ENCODE measurements at regions not wholly inside any gene's neighbourhood (a gene's known extent, or its start where the extent isn't known, plus 50 kb on each side); places are given as distances from the start of the nearest gene placed in this dataset.
A peak's percentile ranks its signal among the peaks of the same experiment; 100 is the strongest.

GRCh38 chr2:105455488-105456003 lies 56.7 kb upstream of the FHL2 start:
- Histone ChIP-seq H3K27ac (peak overlapping the region; percentile 64), H3K27me3 (ENCODE audit: insufficient read depth in 3 of 3, low read length in 2 of 3) (no peaks in the 10 kb centered on the region), H3K4me3 (no peak overlapping the region), H3K36me3 (ENCODE audit: insufficient read depth in 1 of 2, low read depth in 1 of 2) (no peaks in the 10 kb centered on the region), H3K9me3 (no peaks in the 10 kb centered on the region), H3K4me1 (peaks cover 9% of the 10 kb centered on the region)
- 8 to 13% (median 9%) methylated on average over 3 of the region's 3 CpGs for WGBS, 3 donors
- TF ChIP-seq, protein P1, sequence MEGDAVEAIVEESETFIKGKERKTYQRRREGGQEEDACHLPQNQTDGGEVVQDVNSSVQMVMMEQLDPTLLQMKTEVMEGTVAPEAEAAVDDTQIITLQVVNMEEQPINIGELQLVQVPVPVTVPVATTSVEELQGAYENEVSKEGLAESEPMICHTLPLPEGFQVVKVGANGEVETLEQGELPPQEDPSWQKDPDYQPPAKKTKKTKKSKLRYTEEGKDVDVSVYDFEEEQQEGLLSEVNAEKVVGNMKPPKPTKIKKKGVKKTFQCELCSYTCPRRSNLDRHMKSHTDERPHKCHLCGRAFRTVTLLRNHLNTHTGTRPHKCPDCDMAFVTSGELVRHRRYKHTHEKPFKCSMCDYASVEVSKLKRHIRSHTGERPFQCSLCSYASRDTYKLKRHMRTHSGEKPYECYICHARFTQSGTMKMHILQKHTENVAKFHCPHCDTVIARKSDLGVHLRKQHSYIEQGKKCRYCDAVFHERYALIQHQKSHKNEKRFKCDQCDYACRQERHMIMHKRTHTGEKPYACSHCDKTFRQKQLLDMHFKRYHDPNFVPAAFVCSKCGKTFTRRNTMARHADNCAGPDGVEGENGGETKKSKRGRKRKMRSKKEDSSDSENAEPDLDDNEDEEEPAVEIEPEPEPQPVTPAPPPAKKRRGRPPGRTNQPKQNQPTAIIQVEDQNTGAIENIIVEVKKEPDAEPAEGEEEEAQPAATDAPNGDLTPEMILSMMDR (IDR thresholded peaks at IDR 0.05) = no peak
- DNase-seq (peak; percentile 67 to 81), ATAC-seq (peak; percentile 92 to 94 (median 94))
- intact Hi-C loops (cut with DNase I) = loop anchor here in 1 of 2 donors (2.0 kb wide), 1 partner anchor 61 kb away; no protein-coding TSS in a partner anchor

GRCh38 chr2:105454801-105455485 lies 56.1 kb upstream of the FHL2 start:
- DNase-seq = no peak
- intact Hi-C loops (cut with DNase I) = loop anchor here in 1 of 2 donors (2.0 kb wide), 1 partner anchor 62 kb away; no protein-coding TSS in a partner anchor
- Histone ChIP-seq H3K4me3 (no peak overlapping the region), H3K9me3 (no peaks in the 10 kb centered on the region), H3K36me3 (ENCODE audit: insufficient read depth in 1 of 2, low read depth in 1 of 2) (no peaks in the 10 kb centered on the region), H3K27ac (peak overlapping the region; percentile 64), H3K27me3 (ENCODE audit: insufficient read depth in 3 of 3, low read length in 2 of 3) (no peaks in the 10 kb centered on the region), H3K4me1 (peaks cover 13% of the 10 kb centered on the region)
- peak; percentile 20 to 34 (median 28) for ATAC-seq
- TF ChIP-seq, protein P1 (IDR thresholded peaks at IDR 0.05) = no peak
- WGBS, 3 donors = 59 to 68% (median 68%) methylated on average over 6 of the region's 6 CpGs

DNA sequence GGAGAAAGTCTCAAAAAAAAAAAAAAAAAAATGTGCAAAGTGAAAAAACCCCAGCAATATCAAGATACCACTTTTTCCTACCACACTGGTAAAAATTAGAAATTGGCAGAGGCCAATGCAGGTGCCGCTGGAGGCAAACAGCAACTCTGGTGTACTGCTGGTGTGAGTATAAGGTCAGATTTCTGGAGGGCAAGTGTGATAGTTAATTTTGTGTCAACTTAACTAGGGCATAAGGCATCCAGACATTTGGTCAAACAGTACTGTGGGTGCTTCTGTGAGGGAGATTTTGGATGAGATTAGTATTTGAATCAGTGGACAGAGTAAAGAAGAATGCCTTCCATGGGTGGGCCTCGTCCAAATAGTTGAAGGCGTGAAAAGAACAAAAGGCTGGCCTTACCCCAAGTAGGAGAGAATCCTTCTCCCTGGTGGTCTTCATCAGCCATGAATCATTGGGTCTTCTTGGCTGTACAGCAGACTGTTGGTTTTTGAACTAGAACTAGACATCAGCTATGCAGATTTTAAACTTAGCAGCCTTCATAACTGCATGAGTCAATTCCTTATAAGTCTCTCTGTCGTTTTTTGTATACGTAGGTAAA lies 52.8 kb upstream of the FHL2 start:
- DNase-seq (no peak), ATAC-seq (no peak)
- TF ChIP-seq, protein P1 (IDR thresholded peaks at IDR 0.05) = no peak
- Histone ChIP-seq H3K4me1 (peaks cover 16% of the 10 kb centered on the region), H3K9me3 (no peaks in the 10 kb centered on the region), H3K27me3 (ENCODE audit: insufficient read depth in 3 of 3, low read length in 2 of 3) (no peaks in the 10 kb centered on the region), H3K4me3 (no peak overlapping the region), H3K27ac (no peak overlapping the region), H3K36me3 (ENCODE audit: insufficient read depth in 1 of 2, low read depth in 1 of 2) (no peaks in the 10 kb centered on the region)
- WGBS, 3 donors = 68 to 87% (median 75%) methylated on average over 5 of the region's 5 CpGs
- intact Hi-C loops (cut with DNase I) = no loop called here

- Histone ChIP-seq H3K4me1 (peaks cover 14% of the 10 kb centered on the region), H3K4me3 (no peak overlapping the region), H3K27me3 (ENCODE audit: insufficient read depth in 3 of 3, low read length in 2 of 3) (no peaks in the 10 kb centered on the region), H3K27ac (no peak overlapping the region), H3K9me3 (no peaks in the 10 kb centered on the region), H3K36me3 (ENCODE audit: insufficient read depth in 1 of 2, low read depth in 1 of 2) (no peaks in the 10 kb centered on the region)
- TF ChIP-seq, protein P1 (IDR thresholded peaks at IDR 0.05) = no peak
- peak; percentile 92 to 97 (median 95) for ATAC-seq
- WGBS, 3 donors = 17 to 29% (median 18%) methylated on average over 6 of the region's 6 CpGs
- DNase-seq = peak; percentile 59 to 73
- intact Hi-C loops (cut with DNase I) = no loop called here
Observed at GRCh38 chr2:105450471-105450870, 51.6 kb upstream of the FHL2 start.
